IMR-90 (cell line): ENCODE measurements at regions not wholly inside any gene's neighbourhood (a gene's known extent, or its start where the extent isn't known, plus 50 kb on each side); places are given as distances from the start of the nearest gene placed in this dataset.

Source experiments
- ATAC-seq: fragments of 200-7000 bp; cut with Tn5 transposase; 2 replicates; pipeline ENCODE4 v1.9.1; 2020; ENCODE audit warnings: low read depth, mild to moderate bottlenecking, moderate library complexity
- BruUV-seq: library from RNA; stranded (reverse); fragments of 400-500 nt; replicated peaks from 2 replicates; lab custom pipeline; 2021; lab: Mats Ljungman, UMichigan
- CTCF ChIA-PET: fragments of 300-600 bp; formaldehyde crosslinking; extraction: SDS; loops from one replicate; lab custom pipeline; 2021; ENCODE audit warnings: antibody characterized with exemption; lab: Yijun Ruan, JAX
- POLR2A ChIA-PET: fragments of 300-600 bp; sonication (Branson Sonifier 250); formaldehyde crosslinking; loops from one replicate; lab custom pipeline; 2022; ENCODE audit warnings: antibody characterized with exemption; ENCODE audit not compliant: unreplicated experiment; lab: Charles Lee
- DNase-seq: peaks from one replicate; pipeline ENCODE4 v3.0.0; 2013
- H2AFZ ChIP-seq: replicated peaks from 2 replicates; pipeline ENCODE3; 2013; ENCODE audit warnings: low read length, mild to moderate bottlenecking; ENCODE audit not compliant: poor library complexity
- H2AK5ac ChIP-seq: 2 replicates; pipeline ENCODE4 v1.6.1; 2013; ENCODE audit warnings: low read depth, low read length, inconsistent platforms
- H2AK9ac ChIP-seq: replicated peaks from 2 replicates; pipeline ENCODE3; 2013; ENCODE audit warnings: mild to moderate bottlenecking, low read depth, low read length, moderate library complexity; ENCODE audit not compliant: poor library complexity
- H2BK120ac ChIP-seq: 2 replicates; pipeline ENCODE4 v1.6.1; 2013; ENCODE audit warnings: low read depth, low read length, inconsistent platforms
- H2BK15ac ChIP-seq: 3 replicates; pipeline ENCODE4 v1.6.1; 2013; ENCODE audit warnings: low read depth, low read length, inconsistent platforms
- H2BK20ac ChIP-seq: 2 replicates; pipeline ENCODE4 v1.6.1; 2013; ENCODE audit warnings: low read depth, mild to moderate bottlenecking, inconsistent platforms, low read length, moderate library complexity
- H2BK5ac ChIP-seq: 2 replicates; pipeline ENCODE4 v1.6.1; 2013; ENCODE audit warnings: mild to moderate bottlenecking, low read depth, low read length, inconsistent platforms; ENCODE audit not compliant: poor library complexity, severe bottlenecking
- H3K14ac ChIP-seq: replicated peaks from 2 replicates; pipeline ENCODE4 v1.6.1; 2013; ENCODE audit warnings: low read depth, low read length, inconsistent platforms
- H3K18ac ChIP-seq: 2 replicates; pipeline ENCODE4 v1.6.1; 2013; ENCODE audit warnings: low read depth, low read length, control low read depth
- H3K23ac ChIP-seq: 2 replicates; pipeline ENCODE4 v1.6.1; 2013; ENCODE audit warnings: low read depth, low read length, inconsistent platforms
- H3K27ac ChIP-seq: 2 replicates; pipeline ENCODE4 v1.5.1; 2013; ENCODE audit warnings: mild to moderate bottlenecking, control low read depth, low read length; ENCODE audit not compliant: insufficient read depth
- H3K27me3 ChIP-seq: 2 replicates; pipeline ENCODE4 v1.6.1; 2013; ENCODE audit warnings: low read length; ENCODE audit not compliant: control insufficient read depth, insufficient read depth
- H3K36me3 ChIP-seq: 2 replicates; pipeline ENCODE4 v1.6.1; 2013; ENCODE audit warnings: low read length, mixed read lengths; ENCODE audit not compliant: control insufficient read depth, insufficient read depth
- H3K4ac ChIP-seq: 2 replicates; pipeline ENCODE4 v1.6.1; 2013; ENCODE audit warnings: low read depth, low read length, inconsistent platforms
- H3K4me1 ChIP-seq: 2 replicates; pipeline ENCODE4 v1.6.1; 2013; ENCODE audit warnings: low read length, mixed read lengths; ENCODE audit not compliant: control insufficient read depth, insufficient read depth
- H3K4me2 ChIP-seq: 2 replicates; pipeline ENCODE4 v1.6.1; 2013; ENCODE audit warnings: low read depth, mild to moderate bottlenecking, control low read depth, low read length, moderate library complexity
- H3K4me3 ChIP-seq: 2 replicates; pipeline ENCODE4 v1.5.1; 2013; ENCODE audit warnings: low read depth, mild to moderate bottlenecking, control low read depth, low read length, moderate library complexity; ENCODE audit not compliant: insufficient read depth
- H3K56ac ChIP-seq: 2 replicates; pipeline ENCODE4 v1.6.1; 2013; ENCODE audit warnings: low read length, inconsistent platforms; ENCODE audit not compliant: insufficient read depth; ENCODE audit errors: extremely low read depth
- H3K79me1 ChIP-seq, 2 experiments: 2 replicates each; pipeline ENCODE4 v1.6.1; 2013; ENCODE audit warnings: low read length in 2 of 2, inconsistent platforms in 1 of 2, low read depth in 1 of 2
- H3K9ac ChIP-seq: 2 replicates; pipeline ENCODE4 v1.6.1; 2013; ENCODE audit warnings: low read depth, low read length, control low read depth
- H3K9me1 ChIP-seq: 2 replicates; pipeline ENCODE4 v1.6.1; 2013; ENCODE audit warnings: low read length, inconsistent platforms; ENCODE audit not compliant: insufficient read depth
- H3K9me3 ChIP-seq: 2 replicates; pipeline ENCODE4 v1.6.1; 2013; ENCODE audit warnings: low read length; ENCODE audit not compliant: control insufficient read depth, insufficient read depth
- H4K20me1 ChIP-seq: 2 replicates; pipeline ENCODE4 v1.6.1; 2013; ENCODE audit warnings: low read length, inconsistent platforms; ENCODE audit not compliant: insufficient read depth
- H4K5ac ChIP-seq: 2 replicates; pipeline ENCODE4 v1.6.1; 2013; ENCODE audit warnings: mild to moderate bottlenecking, low read depth, low read length, control low read depth
- H4K8ac ChIP-seq, 2 experiments: 2 replicates each; pipeline ENCODE4 v1.6.1; 2013; ENCODE audit warnings: low read depth in 2 of 2, low read length in 2 of 2, control low read depth in 1 of 2, inconsistent platforms in 1 of 2
- H4K91ac ChIP-seq: 2 replicates; pipeline ENCODE4 v1.6.1; 2013; ENCODE audit warnings: low read depth, low read length, inconsistent platforms; ENCODE audit not compliant: insufficient read depth
- CEBPB ChIP-seq: IDR thresholded peaks from 2 replicates; pipeline ENCODE4 v1.6.1; 2012; ENCODE audit warnings: low read depth, low read length, improper control_type of control experiment
- CHD1 ChIP-seq: IDR thresholded peaks from 2 replicates; pipeline ENCODE4 v1.6.1; 2012; ENCODE audit warnings: low read depth, low read length, improper control_type of control experiment
- FOS ChIP-seq: fragments of 150-350 bp; IDR thresholded peaks from 2 replicates; pipeline ENCODE4 v1.6.1; 2016; ENCODE audit warnings: low read depth, low read length
- POLR2A ChIP-seq: IDR thresholded peaks from 2 replicates; pipeline ENCODE4 v1.6.1; 2012; ENCODE audit warnings: mild to moderate bottlenecking, low read depth, low read length
- RFX5 ChIP-seq: IDR thresholded peaks from 2 replicates; pipeline ENCODE4 v1.8.0; 2012; ENCODE audit warnings: low read depth, mild to moderate bottlenecking, low read length, moderate library complexity
- USF2 ChIP-seq: fragments of 150-350 bp; IDR thresholded peaks from 2 replicates; pipeline ENCODE4 v1.6.1; 2017; ENCODE audit warnings: mild to moderate bottlenecking, antibody characterized with exemption, low read length, low read depth
- WGBS, 2 experiments: methylation state at CpG; one replicate each; pipeline versions ENCODE4 v1.1.5 to v1.1.7; 2013; ENCODE audit warnings: missing lambda C conversion rate in 2 of 2; ENCODE audit not compliant: insufficient read length in 1 of 2; ENCODE audit errors: extremely low coverage in 2 of 2; 5-methylcytosine and 5-hydroxymethylcytosine counted together
- dilution Hi-C: fragments of 300-500 bp; cut with HindIII; formaldehyde crosslinking; loops from one replicate; pipeline ENCODE4 v1.14.3; 2018; ENCODE audit warnings: low sequenced_read_pairs; ENCODE audit not compliant: unreplicated experiment
- in situ Hi-C: fragments of 300-500 bp; cut with MboI; formaldehyde crosslinking; loops from 3 replicates; pipeline ENCODE4 v1.14.3; 2019; ENCODE audit warnings: low sequenced_read_pairs, inconsistent platforms, mixed read lengths
- intact Hi-C: fragments of 100-400 bp; cut with micrococcal nuclease; formaldehyde crosslinking; loops from 2 replicates; pipeline ENCODE4 v1.10.0; 2022

DNA sequence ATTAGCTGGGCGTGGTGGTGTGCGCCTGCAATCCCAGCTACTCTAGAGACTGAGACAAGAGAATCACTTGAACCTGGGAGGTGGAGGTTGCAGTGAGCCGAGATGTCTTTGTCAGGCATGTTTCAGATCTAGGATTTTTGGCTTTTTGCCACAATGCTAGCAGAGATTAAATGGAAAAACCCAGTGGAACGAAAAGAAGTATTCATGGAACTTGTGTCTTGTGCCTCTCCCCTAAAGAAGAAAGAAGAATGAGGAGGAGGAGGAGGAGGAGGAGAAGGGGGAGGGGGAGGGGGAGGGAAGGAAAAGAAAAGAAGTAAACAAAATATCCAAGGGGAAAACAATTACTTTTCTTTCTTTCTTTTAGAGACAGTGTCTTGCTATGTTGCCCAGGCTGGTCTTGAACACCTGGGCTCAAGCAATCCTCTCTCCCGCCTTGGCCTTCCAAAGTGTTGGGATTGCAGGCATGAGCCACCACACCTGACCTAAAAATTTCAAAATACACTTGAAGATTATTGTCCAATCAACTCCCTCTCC, 106.0 kb downstream of the ARRDC3 start:
- no peak overlapping the region for H3K9ac ChIP-seq
- peak overlapping the region; percentile 55; the same call in 1 of the 2 replicates for H3K4ac ChIP-seq
- no peak overlapping the region for H3K4me2 ChIP-seq
- intact Hi-C loops (no loop called here), in situ Hi-C loops (no loop called here), dilution Hi-C loops (no loop called here)
- no peak overlapping the region for H4K91ac ChIP-seq
- H3K23ac ChIP-seq: no peak overlapping the region
- no peak overlapping the region for H3K56ac ChIP-seq
- H3K79me1 ChIP-seq: no peaks in the 10 kb centered on the region
- no peak overlapping the region for H2BK20ac ChIP-seq
- no TSS peak for BruUV-seq
- no peak overlapping the region for H2BK15ac ChIP-seq
- peak overlapping the region; percentile 22; the same call in 1 of the 2 replicates for H3K18ac ChIP-seq
- H3K27ac ChIP-seq: no peak overlapping the region
- DNase-seq (no peak), ATAC-seq (no peak)
- 100% methylated on average over 1 of the region's 5 CpGs; no CpG with 5 or more reads in 1 of the 2 experiments for WGBS, 2 experiments
- H2AFZ ChIP-seq: no peak overlapping the region
- H4K5ac ChIP-seq: no peak overlapping the region
- H4K8ac ChIP-seq: no peak overlapping the region; a peak in 2 of 4 replicates
- CTCF ChIA-PET: no interaction called here
- no peak overlapping the region for H3K14ac ChIP-seq
- no peaks in the 10 kb centered on the region for H3K9me3 ChIP-seq
- H3K4me1 ChIP-seq: peaks cover 13% of the 10 kb centered on the region
- H2AK5ac ChIP-seq: peak overlapping the region; percentile 52; the same call in 1 of the 2 replicates
- POLR2A ChIA-PET: no interaction called here
- no peak overlapping the region for H3K4me3 ChIP-seq
- peak overlapping the region; percentile 17; the same call in 1 of the 2 replicates for H2BK120ac ChIP-seq
- H3K9me1 ChIP-seq: peaks cover 3% of the 10 kb centered on the region; the same call in 1 of the 2 replicates
- no peak overlapping the region for H2AK9ac ChIP-seq
- no peaks in the 10 kb centered on the region for H4K20me1 ChIP-seq
- no peak for TF ChIP-seq CEBPB
- no peak for TF ChIP-seq CHD1
- no peak for TF ChIP-seq FOS
- TF ChIP-seq USF2: no peak
- no peak for TF ChIP-seq POLR2A
- TF ChIP-seq RFX5: no peak
- H3K36me3 ChIP-seq: no peaks in the 10 kb centered on the region
- no peak overlapping the region for H2BK5ac ChIP-seq
- H3K27me3 ChIP-seq: no peaks in the 10 kb centered on the region
